Cerebellar cortex (tissue), 1 donor: ENCODE measurements at regions not wholly inside any gene's neighbourhood (a gene's known extent, or its start where the extent isn't known, plus 50 kb on each side); places are given as distances from the start of the nearest gene placed in this dataset.
"Not testable (repeated sequence)": the region's sequence is repeated elsewhere in the genome, so short reads cannot be mapped to it uniquely, and the experiment has no call there.

ENCODE experiments used
- DNase-seq: peaks from one replicate; pipeline ENCODE4 v3.0.0-alpha.2; 2015; ENCODE audit warnings: low spot score

GRCh38 chr3:14252321-14253021, 73.9 kb downstream of the LSM3 start:
- DNase-seq = no peak

GRCh38 chr3:14253022-14253706, 74.5 kb downstream of the LSM3 start:
- DNase-seq = no peak

- DNase-seq = no peak
Observed at GRCh38 chr3:14253707-14254382, 75.2 kb downstream of the LSM3 start.

- no peak for DNase-seq
Observed at GRCh38 chr3:14254812-14255702, 76.4 kb downstream of the LSM3 start.

GRCh38 chr3:14256046-14256445, 77.4 kb downstream of the LSM3 start:
- no peak for DNase-seq

- no peak for DNase-seq
Observed at GRCh38 chr3:14256561-14257342, 78.1 kb downstream of the LSM3 start.

GRCh38 chr3:14258906-14259904, 80.6 kb downstream of the LSM3 start:
- DNase-seq = no peak

GRCh38 chr3:14260463-14260862, 81.8 kb downstream of the LSM3 start:
- no peak for DNase-seq

GRCh38 chr3:14261229-14261628, 82.6 kb downstream of the LSM3 start:
- DNase-seq = peak; percentile 79

- DNase-seq = peak; percentile 22
Observed at GRCh38 chr3:14262212-14262611, 83.6 kb downstream of the LSM3 start.

- no peak for DNase-seq
Observed at GRCh38 chr3:14262867-14263266, 84.2 kb downstream of the LSM3 start.

- peak; percentile 20 for DNase-seq
Observed at GRCh38 chr3:14263317-14264005, 84.8 kb downstream of the LSM3 start.

GRCh38 chr3:14265246-14265962, 86.8 kb downstream of the LSM3 start:
- no peak for DNase-seq

- no peak for DNase-seq
Observed at GRCh38 chr3:14266361-14266760, 87.7 kb downstream of the LSM3 start.

GRCh38 chr3:14267976-14268375, 89.4 kb downstream of the LSM3 start:
- no peak for DNase-seq

- no peak for DNase-seq
Observed at GRCh38 chr3:14268897-14269296, 90.3 kb downstream of the LSM3 start.

GRCh38 chr3:14272041-14272958, 93.7 kb downstream of the LSM3 start:
- not testable (repeated sequence) for DNase-seq
